DND-41 (cell line): ENCODE measurements at regions not wholly inside any gene's neighbourhood (a gene's known extent, or its start where the extent isn't known, plus 50 kb on each side); places are given as distances from the start of the nearest gene placed in this dataset.

Experiments
- EZH2 ChIP-seq: IDR thresholded peaks from 3 replicates; pipeline ENCODE4 v1.6.1; 2012; ENCODE audit warnings: borderline replicate concordance, low read depth, mild to moderate bottlenecking, moderate library complexity, low read length, inconsistent platforms; ENCODE audit not compliant: severe bottlenecking
- TF ChIP-seq, protein P1 (sequence below): IDR thresholded peaks from 2 replicates; pipeline ENCODE4 v1.5.1; 2012; ENCODE audit warnings: borderline replicate concordance, low read length, moderate library complexity, mild to moderate bottlenecking; ENCODE audit not compliant: poor library complexity, severe bottlenecking; ENCODE audit errors: extremely low read depth

DNA sequence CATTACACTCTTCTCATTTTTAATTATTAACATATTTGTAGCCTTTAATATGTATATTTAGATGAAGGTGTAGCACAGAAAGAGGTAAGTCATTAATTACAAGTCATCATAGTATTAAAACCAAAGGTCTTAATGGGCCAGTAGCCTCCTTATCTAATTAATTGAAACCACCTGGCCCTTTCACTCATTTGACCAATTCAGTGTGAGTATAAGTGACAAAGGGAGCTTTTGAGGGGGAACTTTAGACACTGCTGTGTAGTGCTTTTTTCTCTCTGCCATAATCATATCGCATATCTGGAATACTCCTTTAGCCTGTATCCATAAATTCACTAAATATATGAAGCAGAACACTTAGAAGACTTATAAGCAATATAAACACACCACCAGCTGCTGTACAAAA lies 562.9 kb upstream of the POT1 start:
- TF ChIP-seq, protein P1, sequence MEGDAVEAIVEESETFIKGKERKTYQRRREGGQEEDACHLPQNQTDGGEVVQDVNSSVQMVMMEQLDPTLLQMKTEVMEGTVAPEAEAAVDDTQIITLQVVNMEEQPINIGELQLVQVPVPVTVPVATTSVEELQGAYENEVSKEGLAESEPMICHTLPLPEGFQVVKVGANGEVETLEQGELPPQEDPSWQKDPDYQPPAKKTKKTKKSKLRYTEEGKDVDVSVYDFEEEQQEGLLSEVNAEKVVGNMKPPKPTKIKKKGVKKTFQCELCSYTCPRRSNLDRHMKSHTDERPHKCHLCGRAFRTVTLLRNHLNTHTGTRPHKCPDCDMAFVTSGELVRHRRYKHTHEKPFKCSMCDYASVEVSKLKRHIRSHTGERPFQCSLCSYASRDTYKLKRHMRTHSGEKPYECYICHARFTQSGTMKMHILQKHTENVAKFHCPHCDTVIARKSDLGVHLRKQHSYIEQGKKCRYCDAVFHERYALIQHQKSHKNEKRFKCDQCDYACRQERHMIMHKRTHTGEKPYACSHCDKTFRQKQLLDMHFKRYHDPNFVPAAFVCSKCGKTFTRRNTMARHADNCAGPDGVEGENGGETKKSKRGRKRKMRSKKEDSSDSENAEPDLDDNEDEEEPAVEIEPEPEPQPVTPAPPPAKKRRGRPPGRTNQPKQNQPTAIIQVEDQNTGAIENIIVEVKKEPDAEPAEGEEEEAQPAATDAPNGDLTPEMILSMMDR = no peak
- TF ChIP-seq EZH2 = no peak
